Upper lobe of left lung (tissue), 6 donors: ENCODE measurements at regions not wholly inside any gene's neighbourhood (a gene's known extent, or its start where the extent isn't known, plus 50 kb on each side); places are given as distances from the start of the nearest gene placed in this dataset.

Experiments used
- ATAC-seq, 2 donors: fragments of 200-7000 bp; cut with Tn5 transposase; one replicate each; pipeline ENCODE4 v1.9.1; 2022; ENCODE audit warnings: mild to moderate bottlenecking in 2 of 2, moderate library complexity in 2 of 2; ENCODE audit not compliant: low FRiP score in 2 of 2
- DNase-seq, 2 donors: peaks; one replicate each; pipeline ENCODE4 v3.0.0-alpha.2; 2019 to 2020
- H3K27ac ChIP-seq, 4 donors: fragments of 200-600 bp; sonication (generic); one replicate each; pipeline ENCODE4 v1.5.1; 2016 to 2019
- H3K27me3 ChIP-seq, 4 donors: fragments of 200-600 bp; sonication (generic); one replicate each; pipeline ENCODE4 v1.5.1; 2017 to 2019
- H3K36me3 ChIP-seq, 4 donors: fragments of 200-600 bp; sonication (generic); one replicate each; pipeline ENCODE4 v1.5.1; 2016 to 2019
- H3K4me1 ChIP-seq, 4 donors: fragments of 200-600 bp; sonication (generic); one replicate each; pipeline ENCODE4 v1.5.1; 2018 to 2019
- H3K4me3 ChIP-seq, 4 donors: fragments of 200-600 bp; sonication (generic); one replicate each; pipeline ENCODE4 v1.5.1; 2017 to 2019; ENCODE audit warnings: mild to moderate bottlenecking in 2 of 4, moderate library complexity in 1 of 4
- H3K9me3 ChIP-seq, 4 donors: fragments of 200-600 bp; sonication (generic); one replicate each; pipeline ENCODE4 v1.5.1; 2018 to 2019
- EP300 ChIP-seq, 4 donors: sonication (generic); formaldehyde crosslinking; IDR thresholded peaks; one replicate each; pipeline ENCODE4 v1.5.1; 2017; ENCODE audit warnings: antibody characterized with exemption in 4 of 4, control low read depth in 2 of 4
- POLR2A ChIP-seq, 4 donors: fragments of 450-650 bp; IDR thresholded peaks; one replicate each; pipeline ENCODE4 v1.5.1; 2016 to 2017; ENCODE audit warnings: antibody characterized with exemption in 4 of 4, mild to moderate bottlenecking in 2 of 4
- POLR2AphosphoS5 ChIP-seq, 2 donors: sonication (generic); formaldehyde crosslinking; IDR thresholded peaks; one replicate each; pipeline ENCODE4 v1.5.1; 2017; ENCODE audit warnings: antibody characterized with exemption in 2 of 2
- WGBS, 2 donors: methylation state at CpG; one replicate each; pipeline ENCODE4 v1.1.5; 2017 to 2018; 5-methylcytosine and 5-hydroxymethylcytosine counted together
- TF ChIP-seq, protein P1 (sequence below), 6 experiments: fragments of 450-650 bp in 4 of 6; fragments of 200-600 bp in 2 of 6; sonication (generic) in 2 of 6; IDR thresholded peaks; one replicate each; pipeline ENCODE4 v1.5.1; 2016 to 2019; ENCODE audit warnings: antibody characterized with exemption in 6 of 6
- donor health status: DM: no; HTN: no; CAD: no; lungs with moderate emphysema.
- donor health status: DM: no; HTN: yes; CAD: no; lungs with severe emphysema.

DNA sequence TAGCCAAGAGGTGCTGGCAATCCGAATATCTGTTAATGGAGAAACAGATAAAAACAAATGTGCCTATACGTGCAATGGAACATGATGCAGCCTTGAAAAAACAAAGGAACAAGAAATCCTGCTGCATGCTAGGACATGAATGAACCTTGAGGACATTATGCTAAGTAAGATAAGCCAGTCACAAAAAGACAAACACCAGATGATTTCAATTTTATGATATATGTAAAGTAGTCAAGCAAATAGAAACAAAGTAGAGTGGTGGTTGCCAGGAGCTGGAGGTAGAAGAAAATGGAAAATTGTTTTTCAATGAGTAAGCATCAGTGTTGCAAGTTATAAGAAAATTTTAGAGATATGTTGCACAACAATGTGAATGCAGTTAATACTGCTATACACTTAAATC, 409.7 kb upstream of the CDH8 start:
- no peak for ATAC-seq

DNA sequence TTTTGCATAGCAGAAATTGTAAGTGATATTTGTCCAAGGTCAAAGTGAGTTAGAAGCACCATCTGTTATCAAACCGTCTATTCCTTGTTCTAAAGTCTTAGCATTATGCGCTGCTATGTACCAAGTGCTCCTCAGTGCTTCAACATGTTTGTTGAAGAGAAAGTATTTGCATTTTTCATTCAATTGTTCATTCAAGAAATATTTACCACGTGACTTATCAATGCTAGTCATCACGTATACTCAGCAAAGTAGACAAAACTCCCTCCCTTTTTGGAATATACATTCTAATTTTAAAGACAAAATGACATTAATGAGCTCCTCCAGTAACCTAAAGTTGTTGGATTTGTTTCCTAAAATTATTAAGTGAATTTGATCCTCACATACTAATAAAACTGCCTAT, 388.0 kb upstream of the CDH8 start:
- no peaks in the 10 kb centered on the region for H3K27me3 ChIP-seq
- no peak overlapping the region for H3K27ac ChIP-seq
- no peaks in the 10 kb centered on the region for H3K9me3 ChIP-seq
- no peak for TF ChIP-seq POLR2A (IDR thresholded peaks at IDR 0.05)
- TF ChIP-seq, protein P1, sequence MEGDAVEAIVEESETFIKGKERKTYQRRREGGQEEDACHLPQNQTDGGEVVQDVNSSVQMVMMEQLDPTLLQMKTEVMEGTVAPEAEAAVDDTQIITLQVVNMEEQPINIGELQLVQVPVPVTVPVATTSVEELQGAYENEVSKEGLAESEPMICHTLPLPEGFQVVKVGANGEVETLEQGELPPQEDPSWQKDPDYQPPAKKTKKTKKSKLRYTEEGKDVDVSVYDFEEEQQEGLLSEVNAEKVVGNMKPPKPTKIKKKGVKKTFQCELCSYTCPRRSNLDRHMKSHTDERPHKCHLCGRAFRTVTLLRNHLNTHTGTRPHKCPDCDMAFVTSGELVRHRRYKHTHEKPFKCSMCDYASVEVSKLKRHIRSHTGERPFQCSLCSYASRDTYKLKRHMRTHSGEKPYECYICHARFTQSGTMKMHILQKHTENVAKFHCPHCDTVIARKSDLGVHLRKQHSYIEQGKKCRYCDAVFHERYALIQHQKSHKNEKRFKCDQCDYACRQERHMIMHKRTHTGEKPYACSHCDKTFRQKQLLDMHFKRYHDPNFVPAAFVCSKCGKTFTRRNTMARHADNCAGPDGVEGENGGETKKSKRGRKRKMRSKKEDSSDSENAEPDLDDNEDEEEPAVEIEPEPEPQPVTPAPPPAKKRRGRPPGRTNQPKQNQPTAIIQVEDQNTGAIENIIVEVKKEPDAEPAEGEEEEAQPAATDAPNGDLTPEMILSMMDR (IDR thresholded peaks at IDR 0.05) = no peak
- no peak for TF ChIP-seq EP300 (IDR thresholded peaks at IDR 0.05)
- TF ChIP-seq POLR2AphosphoS5 (IDR thresholded peaks at IDR 0.05) = no peak
- no peak overlapping the region for H3K4me3 ChIP-seq
- no peaks in the 10 kb centered on the region for H3K4me1 ChIP-seq
- no peaks in the 10 kb centered on the region for H3K36me3 ChIP-seq
- WGBS, 2 donors = 75 to 77% methylated on average over 4 of the region's 4 CpGs
- ATAC-seq (no peak), DNase-seq (no peak)

More for the DNA sequence above, 409.7 kb upstream of the CDH8 start:
- no peak overlapping the region for H3K4me3 ChIP-seq
- 66 to 71% methylated on average over 2 of the region's 2 CpGs for WGBS, 2 donors
- no peaks in the 10 kb centered on the region for H3K36me3 ChIP-seq
- peaks cover 0 to 10% (median 6%) of the 10 kb centered on the region in 4 donors for H3K9me3 ChIP-seq
- no peak overlapping the region for H3K27ac ChIP-seq
- H3K4me1 ChIP-seq = no peaks in the 10 kb centered on the region
- TF ChIP-seq POLR2A (IDR thresholded peaks at IDR 0.05) (no peak), POLR2AphosphoS5 (IDR thresholded peaks at IDR 0.05) (no peak), EP300 (IDR thresholded peaks at IDR 0.05) (no peak)
- TF ChIP-seq, protein P1 (IDR thresholded peaks at IDR 0.05) = no peak
- H3K27me3 ChIP-seq = no peaks in the 10 kb centered on the region
- no peak for DNase-seq

DNA sequence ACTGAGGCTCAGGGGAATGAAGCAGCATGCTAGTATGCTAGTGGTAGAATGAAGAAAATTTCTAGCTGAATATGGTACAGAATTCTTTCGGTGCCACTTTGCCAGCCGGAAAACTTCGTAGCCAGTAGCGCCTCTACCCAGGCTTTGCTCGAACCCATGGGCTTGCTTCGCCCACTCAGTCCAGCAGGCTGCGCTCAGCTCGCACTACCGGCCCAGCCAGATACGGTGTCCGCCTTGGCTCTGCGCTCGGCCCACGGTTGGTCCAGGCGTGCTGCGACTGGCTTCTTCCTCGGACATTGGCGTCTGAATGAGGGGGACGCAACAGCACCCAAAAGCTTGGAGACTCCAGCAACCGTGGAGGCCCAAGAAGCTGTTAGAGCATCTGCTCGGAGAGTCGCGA, 372.5 kb upstream of the CDH8 start:
- H3K4me3 ChIP-seq = no peak overlapping the region
- no peak for TF ChIP-seq POLR2AphosphoS5 (IDR thresholded peaks at IDR 0.05)
- no peak for TF ChIP-seq POLR2A (IDR thresholded peaks at IDR 0.05)
- no peak for TF ChIP-seq EP300 (IDR thresholded peaks at IDR 0.05)
- TF ChIP-seq, protein P1 (IDR thresholded peaks at IDR 0.05) = no peak
- H3K9me3 ChIP-seq = no peaks in the 10 kb centered on the region
- H3K36me3 ChIP-seq = no peaks in the 10 kb centered on the region
- H3K27me3 ChIP-seq = no peaks in the 10 kb centered on the region
- ATAC-seq (no peak), DNase-seq (peak in 1 of 2 donors; percentile 62)
- 62 to 64% methylated on average over 20 to 22 of the region's 23 CpGs for WGBS, 2 donors
- no peaks in the 10 kb centered on the region for H3K4me1 ChIP-seq
- no peak overlapping the region for H3K27ac ChIP-seq

DNA sequence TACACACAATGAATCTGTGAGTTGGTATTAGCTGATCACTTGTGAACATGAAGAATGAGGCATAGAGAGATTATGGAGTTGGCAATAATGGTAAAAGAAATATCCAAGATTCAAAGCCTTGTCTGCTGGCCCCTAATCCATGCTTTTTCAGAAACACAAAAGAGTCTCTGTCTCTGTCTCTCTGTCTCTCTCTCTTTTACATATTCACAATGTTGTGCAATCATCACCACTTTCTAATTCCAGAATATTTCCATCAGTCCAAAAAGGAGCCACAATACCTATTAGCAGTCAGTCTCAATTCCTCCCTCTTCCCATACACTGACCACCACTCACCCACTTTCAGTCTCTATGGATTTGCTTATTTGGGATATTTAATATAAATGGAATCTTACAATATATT, 370.1 kb upstream of the CDH8 start:
- no peak overlapping the region for H3K4me3 ChIP-seq
- TF ChIP-seq EP300 (IDR thresholded peaks at IDR 0.05) (no peak), POLR2AphosphoS5 (IDR thresholded peaks at IDR 0.05) (no peak), POLR2A (IDR thresholded peaks at IDR 0.05) (no peak)
- TF ChIP-seq, protein P1 (IDR thresholded peaks at IDR 0.05) = no peak
- H3K36me3 ChIP-seq = no peaks in the 10 kb centered on the region
- H3K27ac ChIP-seq = no peak overlapping the region
- ATAC-seq (no peak), DNase-seq (no peak)
- H3K4me1 ChIP-seq = no peaks in the 10 kb centered on the region
- H3K27me3 ChIP-seq = no peaks in the 10 kb centered on the region
- H3K9me3 ChIP-seq = no peaks in the 10 kb centered on the region

DNA sequence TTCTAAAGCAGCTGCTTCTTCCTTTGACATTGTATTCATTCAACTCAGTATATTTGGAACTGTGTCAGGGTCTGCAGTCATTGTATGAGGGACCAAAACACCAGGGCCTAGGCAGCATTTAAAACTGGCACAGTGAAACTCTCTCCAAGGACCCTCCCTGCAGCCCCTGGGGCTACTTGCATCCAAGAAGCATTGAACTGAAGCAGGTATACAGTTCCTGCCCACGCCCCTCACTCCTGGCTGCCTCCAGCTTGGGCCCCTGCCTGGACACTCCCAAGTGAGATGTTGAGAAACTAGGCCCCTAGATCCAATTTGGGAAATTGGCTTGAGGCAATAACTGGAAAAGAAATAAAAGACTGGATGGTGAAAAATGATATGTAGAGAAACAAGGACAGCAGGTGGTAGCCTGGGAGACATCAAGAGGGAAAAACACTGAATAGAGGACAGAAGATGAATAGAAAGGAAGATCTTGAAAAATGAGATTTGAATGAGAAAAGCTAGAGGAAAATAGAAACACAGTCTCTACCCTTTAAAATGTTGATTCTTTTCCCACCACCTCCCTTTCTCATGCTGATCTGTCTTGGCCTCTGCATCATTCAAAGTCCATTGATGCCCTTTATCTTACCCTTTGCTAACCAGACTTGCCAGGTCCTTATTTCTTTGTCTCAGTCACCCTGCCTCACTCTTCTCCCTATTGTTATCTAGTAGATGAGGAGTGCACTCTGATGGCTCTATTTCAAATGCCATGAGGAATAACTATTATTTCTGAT, 368.8 kb upstream of the CDH8 start:
- ATAC-seq (no peak), DNase-seq (no peak)
- Histone ChIP-seq H3K4me3 (no peak overlapping the region), H3K27ac (no peak overlapping the region), H3K4me1 (no peaks in the 10 kb centered on the region), H3K9me3 (no peaks in the 10 kb centered on the region), H3K36me3 (no peaks in the 10 kb centered on the region), H3K27me3 (no peaks in the 10 kb centered on the region)
- TF ChIP-seq EP300 (IDR thresholded peaks at IDR 0.05) = no peak
- TF ChIP-seq POLR2A (IDR thresholded peaks at IDR 0.05) = no peak
- TF ChIP-seq, protein P1 (IDR thresholded peaks at IDR 0.05) = no peak
- TF ChIP-seq POLR2AphosphoS5 (IDR thresholded peaks at IDR 0.05) = no peak
- 47 to 50% methylated on average over 1 of the region's 1 CpG for WGBS, 2 donors
